WTC11 (cell line): ENCODE measurements at regions not wholly inside any gene's neighbourhood (a gene's known extent, or its start where the extent isn't known, plus 50 kb on each side); places are given as distances from the start of the nearest gene placed in this dataset.

Experiments used
- ATAC-seq: fragments of 200-7000 bp; cut with Tn5 transposase; 2 replicates; pipeline ENCODE4 v1.10.0; 2021; ENCODE audit warnings: mild to moderate bottlenecking, moderate library complexity
- CTCF ChIA-PET: fragments of 300-600 bp; sonication (Branson Sonifier 250); formaldehyde crosslinking; loops from one replicate; lab custom pipeline; 2021; ENCODE audit warnings: antibody characterized with exemption; lab: Charles Lee
- POLR2A ChIA-PET: fragments of 350-600 bp; sonication (Branson Sonifier 250); formaldehyde crosslinking; loops from one replicate; lab custom pipeline; 2021; ENCODE audit warnings: antibody characterized with exemption; lab: Charles Lee
- DNase-seq: peaks from one replicate; pipeline ENCODE4 v3.0.0; 2021; ENCODE audit warnings: low spot score
- H3K27ac Mint-ChIP-seq: 2 replicates; pipeline ENCODE4 v1.8.0; 2021; ENCODE audit warnings: mixed read lengths
- H3K27me3 Mint-ChIP-seq: 2 replicates; pipeline ENCODE4 v1.8.0; 2021; ENCODE audit warnings: low read depth, mild to moderate bottlenecking, moderate library complexity, mixed read lengths
- H3K36me3 Mint-ChIP-seq: 2 replicates; pipeline ENCODE4 v1.8.0; 2021; ENCODE audit warnings: mixed read lengths
- H3K4me1 Mint-ChIP-seq: 2 replicates; pipeline ENCODE4 v1.8.0; 2022; ENCODE audit warnings: mixed read lengths
- H3K4me3 Mint-ChIP-seq: 2 replicates; pipeline ENCODE4 v1.8.0; 2021; ENCODE audit warnings: mild to moderate bottlenecking, moderate library complexity, mixed read lengths
- H3K9me3 Mint-ChIP-seq: 2 replicates; pipeline ENCODE4 v1.8.0; 2021; ENCODE audit warnings: mixed read lengths
- AFF4 ChIP-seq: sonication (generic); formaldehyde crosslinking; IDR thresholded peaks from 2 replicates; pipeline ENCODE4 v1.8.1; 2023; ENCODE audit warnings: mild to moderate bottlenecking, missing genetic modification reagents, borderline replicate concordance
- AR ChIP-seq: fragments of 250-450 bp; sonication (Bioruptor Pico); IDR thresholded peaks from 2 replicates; pipeline ENCODE4 v1.9.0; 2021; ENCODE audit warnings: mild to moderate bottlenecking
- CDX4 ChIP-seq: fragments of 250-450 bp; sonication (Bioruptor Pico); IDR thresholded peaks from 2 replicates; pipeline ENCODE4 v1.9.0; 2021; ENCODE audit warnings: moderate library complexity, mild to moderate bottlenecking, inconsistent platforms, borderline replicate concordance
- E2F1 ChIP-seq: sonication (generic); formaldehyde crosslinking; IDR thresholded peaks from 2 replicates; pipeline ENCODE4 v1.8.0; 2022; ENCODE audit warnings: mild to moderate bottlenecking, missing genetic modification reagents
- E2F5 ChIP-seq: sonication (generic); formaldehyde crosslinking; IDR thresholded peaks from 2 replicates; pipeline ENCODE4 v1.8.1; 2022; ENCODE audit warnings: mild to moderate bottlenecking, moderate library complexity, missing genetic modification reagents
- FOXK1 ChIP-seq: sonication (generic); formaldehyde crosslinking; IDR thresholded peaks from 2 replicates; pipeline ENCODE4 v1.8.0; 2022; ENCODE audit warnings: mild to moderate bottlenecking, moderate library complexity, missing genetic modification reagents
- GTF2I ChIP-seq: fragments of 250-450 bp; sonication (Bioruptor Pico); conservative IDR thresholded peaks from 2 replicates; pipeline ENCODE4 v1.4.0; 2021; ENCODE audit warnings: mild to moderate bottlenecking
- USF2 ChIP-seq: sonication (generic); formaldehyde crosslinking; IDR thresholded peaks from 2 replicates; pipeline ENCODE4 v1.8.1; 2023; ENCODE audit warnings: mild to moderate bottlenecking, missing genetic modification reagents, moderate library complexity
- ZMAT4 ChIP-seq: fragments of 250-450 bp; sonication (Bioruptor Pico); IDR thresholded peaks from 2 replicates; pipeline ENCODE4 v1.9.0; 2021; ENCODE audit warnings: mild to moderate bottlenecking
- ZNF232 ChIP-seq: sonication (generic); formaldehyde crosslinking; IDR thresholded peaks from 2 replicates; pipeline ENCODE4 v1.8.0; 2022; ENCODE audit warnings: mild to moderate bottlenecking, missing genetic modification reagents

- Mint-ChIP-seq H3K4me1 (peaks cover 54% of the 10 kb centered on the region), H3K4me3 (no peak overlapping the region), H3K27me3 (peaks cover 35% of the 10 kb centered on the region), H3K9me3 (peaks cover 25% of the 10 kb centered on the region), H3K27ac (no peak overlapping the region), H3K36me3 (peaks cover 23% of the 10 kb centered on the region)
- no peak for ATAC-seq
- TF ChIP-seq E2F1: no peak
- TF ChIP-seq AR: no peak
- 0 out of 2 replicates have a peak, but pooled peaks have one; percentile 18 for TF ChIP-seq USF2
- no peak for TF ChIP-seq ZNF232 (CRISPR knock-in tag)
- ChIA-PET POLR2A (no interaction called here), CTCF (interaction anchor here (0.7 to 2.3 kb wide), 5 partner anchors 19 to 649 kb away, joined by 3 to 7 read pairs (median 3); no protein-coding TSS in a partner anchor)
- no peak for DNase-seq
Observed at GRCh38 chr14:65184032-65184764, 81.9 kb upstream of the MAX start.

GRCh38 chr14:65185829-65186228, 83.5 kb upstream of the MAX start:
- no peak for DNase-seq
- POLR2A ChIA-PET: no interaction called here
- H3K36me3 Mint-ChIP-seq: peaks cover 19% of the 10 kb centered on the region

GRCh38 chr14:65186951-65187350, 84.6 kb upstream of the MAX start:
- no peak for DNase-seq
- ATAC-seq: peak; percentile 6; the same call in 1 of the 2 replicates
- Mint-ChIP-seq H3K4me1 (peaks cover 42% of the 10 kb centered on the region), H3K27ac (peak overlapping the region; percentile 22), H3K36me3 (peaks cover 11% of the 10 kb centered on the region), H3K9me3 (peaks cover 12% of the 10 kb centered on the region), H3K27me3 (peaks cover 25% of the 10 kb centered on the region), H3K4me3 (no peak overlapping the region)
- CTCF ChIA-PET: interaction anchor here (0.6 to 1.6 kb wide), 5 partner anchors 13 to 227 kb away, joined by 3 to 4 read pairs (median 3); partner anchors contain the start of gene FNTB
- POLR2A ChIA-PET: no interaction called here
- TF ChIP-seq GTF2I (no peak), FOXK1 (CRISPR knock-in tag) (no peak), ZMAT4 (no peak), E2F5 (CRISPR knock-in tag) (no peak), CDX4 (CRISPR knock-in tag) (no peak)

More at GRCh38 chr14:65185829-65186228, 83.5 kb upstream of the MAX start:
- no peak for ATAC-seq
- no peak overlapping the region for H3K4me3 Mint-ChIP-seq
- H3K9me3 Mint-ChIP-seq: peaks cover 21% of the 10 kb centered on the region
- H3K4me1 Mint-ChIP-seq: peaks cover 42% of the 10 kb centered on the region
- H3K27ac Mint-ChIP-seq: no peak overlapping the region
- CTCF ChIA-PET: interaction anchor here (2.3 kb wide), 1 partner anchor 22 kb away, joined by 7 read pairs; no protein-coding TSS in a partner anchor
- peaks cover 30% of the 10 kb centered on the region for H3K27me3 Mint-ChIP-seq
- no peak for TF ChIP-seq GTF2I
- TF ChIP-seq AFF4 (CRISPR knock-in tag): no peak
